Sigmoid colon (tissue), 6 donors: ENCODE measurements at regions not wholly inside any gene's neighbourhood (a gene's known extent, or its start where the extent isn't known, plus 50 kb on each side); places are given as distances from the start of the nearest gene placed in this dataset.

Source experiments
- DNase-seq: peaks from one replicate; pipeline ENCODE4 v3.0.0-alpha.2; 2019
- H3K27ac ChIP-seq, 4 donors: fragments of 200-600 bp; sonication (generic); one replicate each; pipeline ENCODE4 v1.5.1; 2016 to 2019; ENCODE audit warnings: mild to moderate bottlenecking in 1 of 4
- H3K27me3 ChIP-seq, 3 donors: fragments of 200-600 bp; sonication (generic); one replicate each; pipeline ENCODE4 v1.5.1; 2019; ENCODE audit warnings: mild to moderate bottlenecking in 1 of 3
- H3K36me3 ChIP-seq, 4 donors: fragments of 200-600 bp; sonication (generic); one replicate each; pipeline ENCODE4 v1.5.1; 2016 to 2019
- H3K4me1 ChIP-seq, 4 donors: fragments of 200-600 bp; sonication (generic); one replicate each; pipeline ENCODE4 v1.5.1; 2017 to 2019
- H3K4me3 ChIP-seq, 4 donors: fragments of 200-600 bp; sonication (generic); one replicate each; pipeline ENCODE4 v1.5.1; 2017 to 2019; ENCODE audit warnings: mild to moderate bottlenecking in 2 of 4, moderate library complexity in 1 of 4
- H3K9me3 ChIP-seq, 4 donors: fragments of 200-600 bp in 3 of 4; sonication (generic) in 3 of 4; one replicate each; pipeline versions ENCODE4 v1.5.1 to v1.6.1; 2013 to 2019
- EP300 ChIP-seq, 4 donors: sonication (generic); formaldehyde crosslinking; IDR thresholded peaks; one replicate each; pipeline ENCODE4 v1.6.1; 2017; ENCODE audit warnings: antibody characterized with exemption in 4 of 4
- POLR2A ChIP-seq, 2 donors: fragments of 450-650 bp; IDR thresholded peaks; one replicate each; pipeline ENCODE4 v1.6.1; 2016; ENCODE audit warnings: antibody characterized with exemption in 2 of 2, mild to moderate bottlenecking in 2 of 2, moderate library complexity in 2 of 2
- POLR2AphosphoS5 ChIP-seq, 4 donors: sonication (generic); formaldehyde crosslinking; IDR thresholded peaks; one replicate each; pipeline ENCODE4 v1.6.1; 2017; ENCODE audit warnings: antibody characterized with exemption in 4 of 4
- WGBS, 2 donors: extraction: QIAGEN DNeasy Blood & Tissue Kit; methylation state at CpG; one replicate each; pipeline ENCODE4 v1.1.7; 2013; 5-methylcytosine and 5-hydroxymethylcytosine counted together
- intact Hi-C: fragments of 100-400 bp; cut with DNase I; formaldehyde crosslinking; loops from one replicate; pipeline ENCODE4 v1.15.1; 2023
- TF ChIP-seq, protein P1 (sequence below), 4 experiments: fragments of 450-650 bp in 3 of 4; fragments of 200-600 bp in 1 of 4; IDR thresholded peaks; one replicate each; pipeline ENCODE4 v1.5.1; 2016 to 2019; ENCODE audit warnings: antibody characterized with exemption in 4 of 4, mild to moderate bottlenecking in 3 of 4, moderate library complexity in 2 of 4
- donor health status: healthy with polysubstance abuse.
- donor health status: healthy.

GRCh38 chr6:130679684-130680083 lies 147.5 kb upstream of the SMLR1 start:
- TF ChIP-seq EP300 (IDR thresholded peaks at IDR 0.05) (no peak), POLR2A (IDR thresholded peaks at IDR 0.05) (no peak), POLR2AphosphoS5 (IDR thresholded peaks at IDR 0.05) (no peak)
- TF ChIP-seq, protein P1, sequence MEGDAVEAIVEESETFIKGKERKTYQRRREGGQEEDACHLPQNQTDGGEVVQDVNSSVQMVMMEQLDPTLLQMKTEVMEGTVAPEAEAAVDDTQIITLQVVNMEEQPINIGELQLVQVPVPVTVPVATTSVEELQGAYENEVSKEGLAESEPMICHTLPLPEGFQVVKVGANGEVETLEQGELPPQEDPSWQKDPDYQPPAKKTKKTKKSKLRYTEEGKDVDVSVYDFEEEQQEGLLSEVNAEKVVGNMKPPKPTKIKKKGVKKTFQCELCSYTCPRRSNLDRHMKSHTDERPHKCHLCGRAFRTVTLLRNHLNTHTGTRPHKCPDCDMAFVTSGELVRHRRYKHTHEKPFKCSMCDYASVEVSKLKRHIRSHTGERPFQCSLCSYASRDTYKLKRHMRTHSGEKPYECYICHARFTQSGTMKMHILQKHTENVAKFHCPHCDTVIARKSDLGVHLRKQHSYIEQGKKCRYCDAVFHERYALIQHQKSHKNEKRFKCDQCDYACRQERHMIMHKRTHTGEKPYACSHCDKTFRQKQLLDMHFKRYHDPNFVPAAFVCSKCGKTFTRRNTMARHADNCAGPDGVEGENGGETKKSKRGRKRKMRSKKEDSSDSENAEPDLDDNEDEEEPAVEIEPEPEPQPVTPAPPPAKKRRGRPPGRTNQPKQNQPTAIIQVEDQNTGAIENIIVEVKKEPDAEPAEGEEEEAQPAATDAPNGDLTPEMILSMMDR (IDR thresholded peaks at IDR 0.05), result no peak
- Histone ChIP-seq H3K36me3 (no peaks in the 10 kb centered on the region), H3K4me1 (peaks cover 0 to 5% (median 2%) of the 10 kb centered on the region in 4 donors), H3K27ac (peak overlapping the region in 2 of 4 donors; percentile 7 to 37), H3K27me3 (no peaks in the 10 kb centered on the region), H3K4me3 (no peak overlapping the region), H3K9me3 (peaks cover 0 to 4% (median 0%) of the 10 kb centered on the region in 4 donors)
- WGBS, 2 donors, result 42 to 60% methylated on average over 2 of the region's 2 CpGs
- intact Hi-C loops, result no loop called here
- no peak for DNase-seq

GRCh38 chr6:130680116-130680515 lies 147.1 kb upstream of the SMLR1 start:
- Histone ChIP-seq H3K4me1 (peaks cover 0 to 5% (median 2%) of the 10 kb centered on the region in 4 donors), H3K4me3 (no peak overlapping the region), H3K36me3 (no peaks in the 10 kb centered on the region), H3K27me3 (no peaks in the 10 kb centered on the region), H3K27ac (peak overlapping the region in 3 of 4 donors; percentile 7 to 58 (median 37)), H3K9me3 (peaks cover 0 to 4% (median 0%) of the 10 kb centered on the region in 4 donors)
- no peak for DNase-seq
- TF ChIP-seq, protein P1 (IDR thresholded peaks at IDR 0.05), result no peak
- TF ChIP-seq POLR2A (IDR thresholded peaks at IDR 0.05), result no peak
- no peak for TF ChIP-seq EP300 (IDR thresholded peaks at IDR 0.05)
- TF ChIP-seq POLR2AphosphoS5 (IDR thresholded peaks at IDR 0.05), result no peak
- WGBS, 2 donors, result 58 to 67% methylated on average over 3 of the region's 3 CpGs
- intact Hi-C loops, result no loop called here

- intact Hi-C loops, result no loop called here
Observed at GRCh38 chr6:130681028-130681427, 146.2 kb upstream of the SMLR1 start.

GRCh38 chr6:130682066-130682465 lies 145.1 kb upstream of the SMLR1 start:
- no peak for TF ChIP-seq EP300 (IDR thresholded peaks at IDR 0.05)
- TF ChIP-seq, protein P1 (IDR thresholded peaks at IDR 0.05), result no peak
- no peak for TF ChIP-seq POLR2A (IDR thresholded peaks at IDR 0.05)
- no peak for TF ChIP-seq POLR2AphosphoS5 (IDR thresholded peaks at IDR 0.05)
- H3K36me3 ChIP-seq, result no peaks in the 10 kb centered on the region
- H3K27ac ChIP-seq, result no peak overlapping the region
- DNase-seq, result no peak
- peaks cover 0 to 4% (median 0%) of the 10 kb centered on the region in 4 donors for H3K9me3 ChIP-seq
- WGBS, 2 donors, result 93 to 95% methylated on average over 5 of the region's 5 CpGs
- intact Hi-C loops, result no loop called here
- H3K4me1 ChIP-seq, result no peaks in the 10 kb centered on the region
- no peak overlapping the region for H3K4me3 ChIP-seq
- H3K27me3 ChIP-seq, result no peaks in the 10 kb centered on the region

More at GRCh38 chr6:130681028-130681427, 146.2 kb upstream of the SMLR1 start:
- Histone ChIP-seq H3K36me3 (no peaks in the 10 kb centered on the region), H3K27me3 (no peaks in the 10 kb centered on the region), H3K9me3 (peaks cover 0 to 4% (median 0%) of the 10 kb centered on the region in 4 donors), H3K4me1 (peaks cover 0 to 5% (median 2%) of the 10 kb centered on the region in 4 donors), H3K4me3 (no peak overlapping the region), H3K27ac (peak overlapping the region; percentile 28 to 58 (median 44))
- no peak for DNase-seq
- WGBS, 2 donors, result 75 to 77% methylated on average over 1 of the region's 1 CpG
- TF ChIP-seq POLR2AphosphoS5 (IDR thresholded peaks at IDR 0.05), result peak in 2 of 4 donors; percentile 36 to 37
- TF ChIP-seq POLR2A (IDR thresholded peaks at IDR 0.05), result no peak

DNA sequence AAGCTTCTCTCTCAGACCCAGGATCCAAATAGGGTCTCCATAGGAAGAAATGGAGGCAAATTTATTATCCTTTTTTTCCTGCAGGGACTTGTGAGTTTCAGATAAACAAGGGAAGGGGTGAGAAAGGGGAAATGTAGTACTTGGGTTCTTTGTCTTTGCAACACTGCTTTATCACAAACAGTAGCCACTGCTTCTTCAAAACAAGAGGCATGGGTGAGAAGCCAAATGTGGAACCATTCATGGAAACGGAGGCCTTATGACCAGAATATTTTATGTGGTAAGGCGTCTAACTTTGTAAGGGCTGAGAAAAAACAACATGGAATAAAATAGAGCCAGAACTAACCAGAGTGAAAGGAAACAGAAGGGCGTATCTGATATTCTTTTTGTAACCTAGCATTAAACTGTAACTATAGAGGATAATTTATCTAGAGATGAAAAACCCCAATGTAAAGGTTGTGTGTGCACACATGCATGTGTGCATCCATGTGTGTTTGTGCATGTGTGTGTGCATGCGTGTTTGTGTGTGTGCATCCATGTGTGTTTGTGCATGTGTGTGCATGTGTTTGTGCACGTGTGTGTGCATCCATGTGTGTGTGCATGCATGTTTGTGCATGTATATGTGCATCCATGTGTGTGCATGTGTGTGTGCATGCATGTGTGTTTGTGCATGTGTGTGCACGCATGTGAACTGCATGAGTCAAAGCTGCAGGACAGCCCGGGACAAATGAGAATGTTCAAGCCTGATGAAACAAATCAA lies 143.3 kb upstream of the SMLR1 start:
- H3K9me3 ChIP-seq, result no peaks in the 10 kb centered on the region

More for the DNA sequence above, 143.3 kb upstream of the SMLR1 start:
- Histone ChIP-seq H3K4me1 (no peaks in the 10 kb centered on the region), H3K36me3 (no peaks in the 10 kb centered on the region), H3K27ac (no peak overlapping the region), H3K27me3 (no peaks in the 10 kb centered on the region), H3K4me3 (no peak overlapping the region)
- no peak for DNase-seq
- intact Hi-C loops, result no loop called here
- WGBS, 2 donors, result 80% methylated on average over 7 of the region's 7 CpGs
- no peak for TF ChIP-seq EP300 (IDR thresholded peaks at IDR 0.05)
- TF ChIP-seq POLR2A (IDR thresholded peaks at IDR 0.05), result no peak
- TF ChIP-seq POLR2AphosphoS5 (IDR thresholded peaks at IDR 0.05), result no peak
- TF ChIP-seq, protein P1 (IDR thresholded peaks at IDR 0.05), result no peak
